ENCODE measurements at regions not wholly inside any gene's neighbourhood (a gene's known extent, or its start where the extent isn't known, plus 50 kb on each side); places are given as distances from the start of the nearest gene placed in this dataset.

DNA sequence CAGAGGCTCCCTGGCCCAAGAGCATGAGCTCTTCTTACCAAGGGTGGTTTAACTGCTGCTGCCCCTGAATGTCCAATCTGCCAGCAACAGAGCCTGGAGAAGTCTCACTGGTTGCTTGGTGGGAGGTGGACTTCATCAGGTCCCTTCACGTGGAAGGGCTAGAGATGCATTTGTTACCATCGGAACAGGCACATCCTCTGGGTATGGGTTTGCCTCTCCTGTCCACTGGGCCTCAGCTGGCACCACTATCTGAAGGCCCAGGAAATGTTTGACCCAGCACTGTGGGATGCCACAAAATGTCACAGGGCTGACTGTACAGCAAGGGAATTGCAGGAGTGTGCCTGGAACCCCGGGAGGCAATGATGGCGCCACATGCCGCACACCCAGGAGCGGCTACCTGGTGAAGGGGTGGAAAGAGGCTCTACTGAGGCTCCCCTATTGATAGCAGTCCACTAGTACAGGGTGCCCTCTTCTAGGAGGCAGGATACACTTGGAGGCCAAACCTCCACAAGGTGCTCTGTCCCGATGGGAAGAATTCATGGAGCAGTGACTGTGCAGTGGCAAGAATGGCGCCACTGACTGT lies 603.1 kb upstream of the MGMT start:
- TF ChIP-seq, protein P1, sequence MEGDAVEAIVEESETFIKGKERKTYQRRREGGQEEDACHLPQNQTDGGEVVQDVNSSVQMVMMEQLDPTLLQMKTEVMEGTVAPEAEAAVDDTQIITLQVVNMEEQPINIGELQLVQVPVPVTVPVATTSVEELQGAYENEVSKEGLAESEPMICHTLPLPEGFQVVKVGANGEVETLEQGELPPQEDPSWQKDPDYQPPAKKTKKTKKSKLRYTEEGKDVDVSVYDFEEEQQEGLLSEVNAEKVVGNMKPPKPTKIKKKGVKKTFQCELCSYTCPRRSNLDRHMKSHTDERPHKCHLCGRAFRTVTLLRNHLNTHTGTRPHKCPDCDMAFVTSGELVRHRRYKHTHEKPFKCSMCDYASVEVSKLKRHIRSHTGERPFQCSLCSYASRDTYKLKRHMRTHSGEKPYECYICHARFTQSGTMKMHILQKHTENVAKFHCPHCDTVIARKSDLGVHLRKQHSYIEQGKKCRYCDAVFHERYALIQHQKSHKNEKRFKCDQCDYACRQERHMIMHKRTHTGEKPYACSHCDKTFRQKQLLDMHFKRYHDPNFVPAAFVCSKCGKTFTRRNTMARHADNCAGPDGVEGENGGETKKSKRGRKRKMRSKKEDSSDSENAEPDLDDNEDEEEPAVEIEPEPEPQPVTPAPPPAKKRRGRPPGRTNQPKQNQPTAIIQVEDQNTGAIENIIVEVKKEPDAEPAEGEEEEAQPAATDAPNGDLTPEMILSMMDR (IDR thresholded peaks at IDR 0.05): no peak
- TF ChIP-seq POLR2A (IDR thresholded peaks at IDR 0.05): no peak

All from uterus (tissue), 2 donors.